H1 (cell line): ENCODE measurements at regions not wholly inside any gene's neighbourhood (a gene's known extent, or its start where the extent isn't known, plus 50 kb on each side); places are given as distances from the start of the nearest gene placed in this dataset.

ENCODE experiments used
- CHD1 ChIP-seq: IDR thresholded peaks from 2 replicates; pipeline ENCODE4 v1.6.1; 2012; ENCODE audit warnings: low read depth, low read length, improper control_type of control experiment
- EZH2 ChIP-seq: fragments of 200-600 bp; sonication (generic); IDR thresholded peaks from 2 replicates; pipeline ENCODE4 v1.7.1; 2012; ENCODE audit warnings: low read depth, mild to moderate bottlenecking, moderate library complexity, low read length, inconsistent platforms; ENCODE audit not compliant: severe bottlenecking
- JUND ChIP-seq: IDR thresholded peaks from 2 replicates; pipeline ENCODE4 v1.6.1; 2011; ENCODE audit warnings: mild to moderate bottlenecking, improper control_type of control experiment, low read length
- KDM5A ChIP-seq: fragments of 200-600 bp; IDR thresholded peaks from 2 replicates; pipeline ENCODE4 v1.7.1; 2012; ENCODE audit warnings: mild to moderate bottlenecking, low read length, inconsistent platforms, mixed read lengths
- RAD21 ChIP-seq, 2 experiments: IDR thresholded peaks in 1 of 2; conservative IDR thresholded peaks in 1 of 2; 2 replicates each; pipeline ENCODE4 v1.6.1; 2011; ENCODE audit warnings: low read depth in 2 of 2, low read length in 2 of 2, improper control_type of control experiment in 1 of 2, inconsistent platforms in 1 of 2, mild to moderate bottlenecking in 1 of 2, moderate library complexity in 1 of 2
- TEAD4 ChIP-seq: IDR thresholded peaks from 2 replicates; pipeline ENCODE4 v1.6.1; 2012; ENCODE audit warnings: low read depth, low read length, inconsistent platforms, mixed read lengths
- TF ChIP-seq, protein P1 (sequence below): IDR thresholded peaks from 2 replicates; pipeline ENCODE4 v1.6.1; 2011; ENCODE audit warnings: low read depth, mild to moderate bottlenecking, low read length; ENCODE audit not compliant: insufficient read depth
- TF ChIP-seq, protein P2 (sequence below), 3 experiments: IDR thresholded peaks; 1 replicate in 2 of 3; 2 replicates in 1 of 3; pipeline versions ENCODE4 v1.5.1 to v1.6.1; 2011; ENCODE audit warnings: low read length in 3 of 3, mild to moderate bottlenecking in 3 of 3, inconsistent platforms in 2 of 3, low read depth in 1 of 3, moderate library complexity in 1 of 3; ENCODE audit not compliant: insufficient read depth in 1 of 3; ENCODE audit errors: control extremely low read depth in 1 of 3

DNA sequence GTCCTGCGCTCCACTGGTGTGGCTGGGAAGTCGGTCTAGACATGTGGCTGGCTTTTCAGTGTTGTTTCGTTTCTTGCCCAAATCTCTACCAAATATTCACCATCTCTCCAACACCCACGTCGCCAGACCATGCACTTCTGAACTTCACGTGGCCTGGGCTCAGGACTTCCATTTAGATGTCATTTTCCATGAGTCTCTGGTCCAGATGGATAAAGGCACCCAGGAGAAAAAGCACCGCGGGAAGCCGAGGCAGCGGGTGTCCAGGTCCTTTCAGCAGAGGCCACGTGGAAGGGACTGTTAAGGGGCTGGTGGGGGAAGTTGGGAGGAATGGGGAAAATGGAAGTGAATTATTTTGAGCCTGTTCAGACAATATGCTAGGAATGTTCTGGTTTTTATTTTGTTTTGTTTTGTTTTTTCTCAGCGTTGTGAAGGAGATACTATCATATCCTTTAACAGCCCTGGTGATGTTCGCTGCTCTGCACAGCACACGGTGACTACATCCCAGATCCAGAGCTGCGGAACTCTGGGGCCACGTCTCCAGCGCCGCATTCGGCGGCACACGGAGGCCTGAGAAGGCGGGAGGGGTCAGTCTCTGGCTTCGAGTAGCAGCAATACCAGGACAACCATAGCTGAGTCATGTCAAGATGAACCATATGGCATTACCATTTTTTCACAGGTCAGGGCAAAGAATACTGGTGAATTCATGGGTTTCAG, 230.3 kb downstream of the THBS2 start:
- no peak for TF ChIP-seq RAD21 (IDR thresholded peaks at IDR 0.05 in 1 of 2, conservative IDR thresholded peaks at IDR 0.05 in 1 of 2; ENCODE audit: low read depth in 2 of 2, low read length in 2 of 2)
- no peak for TF ChIP-seq EZH2
- TF ChIP-seq, protein P1, sequence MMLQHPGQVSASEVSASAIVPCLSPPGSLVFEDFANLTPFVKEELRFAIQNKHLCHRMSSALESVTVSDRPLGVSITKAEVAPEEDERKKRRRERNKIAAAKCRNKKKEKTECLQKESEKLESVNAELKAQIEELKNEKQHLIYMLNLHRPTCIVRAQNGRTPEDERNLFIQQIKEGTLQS: no peak
- no peak for TF ChIP-seq JUND
- no peak for TF ChIP-seq KDM5A
- TF ChIP-seq TEAD4: no peak
- TF ChIP-seq, protein P2, sequence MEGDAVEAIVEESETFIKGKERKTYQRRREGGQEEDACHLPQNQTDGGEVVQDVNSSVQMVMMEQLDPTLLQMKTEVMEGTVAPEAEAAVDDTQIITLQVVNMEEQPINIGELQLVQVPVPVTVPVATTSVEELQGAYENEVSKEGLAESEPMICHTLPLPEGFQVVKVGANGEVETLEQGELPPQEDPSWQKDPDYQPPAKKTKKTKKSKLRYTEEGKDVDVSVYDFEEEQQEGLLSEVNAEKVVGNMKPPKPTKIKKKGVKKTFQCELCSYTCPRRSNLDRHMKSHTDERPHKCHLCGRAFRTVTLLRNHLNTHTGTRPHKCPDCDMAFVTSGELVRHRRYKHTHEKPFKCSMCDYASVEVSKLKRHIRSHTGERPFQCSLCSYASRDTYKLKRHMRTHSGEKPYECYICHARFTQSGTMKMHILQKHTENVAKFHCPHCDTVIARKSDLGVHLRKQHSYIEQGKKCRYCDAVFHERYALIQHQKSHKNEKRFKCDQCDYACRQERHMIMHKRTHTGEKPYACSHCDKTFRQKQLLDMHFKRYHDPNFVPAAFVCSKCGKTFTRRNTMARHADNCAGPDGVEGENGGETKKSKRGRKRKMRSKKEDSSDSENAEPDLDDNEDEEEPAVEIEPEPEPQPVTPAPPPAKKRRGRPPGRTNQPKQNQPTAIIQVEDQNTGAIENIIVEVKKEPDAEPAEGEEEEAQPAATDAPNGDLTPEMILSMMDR (IDR thresholded peaks at IDR 0.05; ENCODE audit: control extremely low read depth in 1 of 3, insufficient read depth in 1 of 3, low read depth in 1 of 3, low read length in 3 of 3): no peak
- no peak for TF ChIP-seq CHD1
